Activated T-helper 2 cell treated with anti-CD3 and anti-CD28 coated beads, Interferon-gamma antibody, Interleukin-2, Interleukin-4, amounts not matched to agents 10 μg/mL and 5 μg/mL and 100 μg/mL, durations not matched to agents 14 hours and 24 hours and 36 hours (primary cell): ENCODE measurements at regions not wholly inside any gene's neighbourhood (a gene's known extent, or its start where the extent isn't known, plus 50 kb on each side); places are given as distances from the start of the nearest gene placed in this dataset.

Experiments used
- DNase-seq: peaks from one replicate; pipeline ENCODE4 v3.0.0; 2021; ENCODE audit warnings: low spot score
- H3K27ac Mint-ChIP-seq: one replicate; pipeline ENCODE4 v1.8.0; 2021; ENCODE audit warnings: mixed read lengths
- H3K27me3 Mint-ChIP-seq: one replicate; pipeline ENCODE4 v1.8.0; 2021; ENCODE audit warnings: low read depth, mixed read lengths
- H3K36me3 Mint-ChIP-seq: one replicate; pipeline ENCODE4 v1.8.0; 2021; ENCODE audit warnings: low read depth, mixed read lengths
- H3K4me1 Mint-ChIP-seq: one replicate; pipeline ENCODE4 v1.8.0; 2021; ENCODE audit warnings: low read depth, mixed read lengths
- H3K4me3 Mint-ChIP-seq: one replicate; pipeline ENCODE4 v1.8.0; 2021; ENCODE audit warnings: low read depth, mild to moderate bottlenecking, moderate library complexity, mixed read lengths
- H3K9me3 Mint-ChIP-seq: one replicate; pipeline ENCODE4 v1.8.0; 2021; ENCODE audit warnings: mixed read lengths
- intact Hi-C: fragments of 100-400 bp; cut with micrococcal nuclease; formaldehyde crosslinking; loops from one replicate; pipeline ENCODE4 v1.15.1; 2023

DNA sequence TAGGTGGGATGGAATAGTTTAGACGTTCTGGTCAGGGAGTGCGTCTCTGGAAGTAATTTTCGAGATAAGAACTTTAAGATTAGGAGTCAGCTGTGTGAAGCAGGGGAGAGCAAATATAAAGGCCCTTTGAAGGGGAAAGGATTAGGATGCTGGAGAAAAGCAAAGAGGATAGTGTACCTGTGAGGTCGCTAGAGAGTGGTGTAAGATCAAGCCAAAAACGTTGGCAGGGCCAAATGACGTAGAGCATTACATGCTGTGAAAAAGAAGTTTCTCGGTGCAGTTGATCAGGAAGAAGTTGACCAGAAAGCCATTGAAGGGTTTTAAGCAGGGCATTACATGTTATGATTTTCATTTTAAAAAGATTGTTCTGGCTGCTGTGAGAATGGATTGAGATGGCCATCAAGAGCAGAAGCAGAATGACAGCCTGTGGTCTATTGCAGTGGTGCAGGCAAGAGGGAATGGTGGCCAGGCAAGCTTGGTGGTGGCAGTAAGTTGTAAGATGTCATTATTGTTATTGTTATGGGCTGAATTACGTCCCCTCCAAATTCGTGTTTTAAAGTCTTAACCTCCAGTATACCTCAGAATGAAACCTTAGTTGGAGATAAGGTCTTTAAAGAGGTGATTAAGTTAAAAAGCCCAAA lies 113.6 kb upstream of the KIF26B start:
- no peak overlapping the region for H3K27ac Mint-ChIP-seq
- H3K9me3 Mint-ChIP-seq: no peaks in the 10 kb centered on the region
- H3K27me3 Mint-ChIP-seq: no peaks in the 10 kb centered on the region
- H3K4me3 Mint-ChIP-seq: no peak overlapping the region
- no peak for DNase-seq
- intact Hi-C loops: no loop called here
- H3K36me3 Mint-ChIP-seq: no peaks in the 10 kb centered on the region
- H3K4me1 Mint-ChIP-seq: peaks cover 11% of the 10 kb centered on the region

DNA sequence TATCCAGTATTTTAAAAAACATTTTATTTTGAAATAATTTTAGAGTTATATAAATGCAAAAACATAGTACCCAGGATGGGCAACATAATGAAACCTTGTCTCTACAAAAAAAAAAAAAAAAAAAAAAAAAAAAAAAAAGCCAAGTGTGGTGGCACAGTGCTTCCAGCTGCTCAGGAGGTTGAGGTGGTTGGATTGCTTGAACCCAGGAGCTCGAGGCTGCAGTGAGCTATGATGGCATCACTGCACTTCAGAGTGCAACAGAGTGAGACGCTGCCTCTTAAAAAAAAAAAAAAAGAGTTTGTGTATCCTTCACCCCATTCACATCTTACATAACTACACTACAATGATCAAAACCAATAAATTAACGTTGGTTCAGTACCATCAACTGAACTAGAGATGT lies 115.6 kb upstream of the KIF26B start:
- H3K4me3 Mint-ChIP-seq: no peak overlapping the region
- H3K4me1 Mint-ChIP-seq: peaks cover 6% of the 10 kb centered on the region
- DNase-seq: no peak
- H3K27me3 Mint-ChIP-seq: no peaks in the 10 kb centered on the region
- H3K27ac Mint-ChIP-seq: no peak overlapping the region
- no peaks in the 10 kb centered on the region for H3K36me3 Mint-ChIP-seq
- no peaks in the 10 kb centered on the region for H3K9me3 Mint-ChIP-seq
- intact Hi-C loops: no loop called here

DNA sequence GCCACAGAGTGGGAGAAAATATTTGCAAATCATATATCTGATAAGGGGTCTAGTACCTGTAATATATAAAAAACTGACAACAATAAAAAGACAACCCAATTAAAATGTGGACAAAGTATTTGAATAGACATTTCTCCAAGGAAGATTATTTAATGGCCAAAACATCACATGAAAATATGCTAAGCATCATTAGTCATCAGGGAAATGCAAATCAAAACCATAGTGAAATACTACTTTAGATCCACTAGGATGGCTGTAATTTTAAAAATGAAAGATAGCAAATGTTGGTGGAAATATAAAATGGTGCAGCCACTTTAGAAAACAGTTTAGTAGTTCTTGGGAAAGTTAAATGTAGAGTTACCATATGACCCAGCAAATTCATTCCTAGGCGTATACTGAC lies 118.7 kb upstream of the KIF26B start:
- Mint-ChIP-seq H3K27me3 (peaks cover 3% of the 10 kb centered on the region), H3K36me3 (no peaks in the 10 kb centered on the region), H3K4me3 (no peak overlapping the region), H3K9me3 (no peaks in the 10 kb centered on the region), H3K27ac (no peak overlapping the region), H3K4me1 (no peaks in the 10 kb centered on the region)
- no peak for DNase-seq
- intact Hi-C loops: no loop called here

DNA sequence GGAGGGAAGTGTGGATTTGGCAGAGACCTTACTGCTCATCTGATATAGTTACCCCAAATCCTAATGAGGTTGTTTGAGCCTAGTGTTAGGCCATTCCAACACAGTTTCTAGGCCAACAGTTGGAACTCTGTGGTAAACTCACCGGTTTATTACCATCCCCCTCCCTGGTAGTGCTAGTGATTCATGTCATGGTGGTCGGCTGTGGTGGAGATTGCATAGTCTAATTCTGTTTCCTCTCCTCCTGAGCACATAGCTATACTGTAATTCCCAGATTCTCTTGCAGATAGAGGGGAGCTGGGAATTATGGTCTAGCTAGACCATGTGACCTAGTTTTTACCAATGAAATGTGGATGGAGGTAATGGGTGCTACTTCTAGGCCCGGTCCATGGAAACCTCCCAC lies 123.7 kb upstream of the KIF26B start:
- Mint-ChIP-seq H3K4me1 (peaks cover 1% of the 10 kb centered on the region), H3K27me3 (peaks cover 9% of the 10 kb centered on the region), H3K27ac (no peak overlapping the region), H3K4me3 (no peak overlapping the region), H3K9me3 (no peaks in the 10 kb centered on the region), H3K36me3 (no peaks in the 10 kb centered on the region)
- no peak for DNase-seq
- intact Hi-C loops: no loop called here

DNA sequence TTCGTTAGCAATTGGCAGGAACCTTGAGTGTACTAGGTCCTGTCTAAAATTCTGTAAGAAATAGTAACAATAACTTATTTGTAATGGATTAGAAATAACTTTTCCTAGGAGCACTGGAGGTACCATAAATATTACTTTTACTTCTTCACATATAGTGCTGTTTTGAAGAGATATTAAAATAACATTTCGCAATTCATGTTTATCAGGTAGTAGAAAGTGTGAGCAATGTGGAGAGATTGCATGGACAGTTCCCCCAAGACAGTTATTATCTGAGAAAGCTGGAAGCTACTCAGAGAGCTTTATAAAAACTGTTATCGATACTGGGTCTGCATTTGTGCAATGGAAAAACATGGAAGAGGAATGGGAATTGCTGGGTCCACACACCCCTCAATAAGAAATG lies 128.5 kb upstream of the KIF26B start:
- DNase-seq: no peak
- intact Hi-C loops: no loop called here
- H3K27ac Mint-ChIP-seq: no peak overlapping the region
- peaks cover 9% of the 10 kb centered on the region for H3K27me3 Mint-ChIP-seq
- H3K4me1 Mint-ChIP-seq: peaks cover 1% of the 10 kb centered on the region
- H3K4me3 Mint-ChIP-seq: no peak overlapping the region
- no peaks in the 10 kb centered on the region for H3K36me3 Mint-ChIP-seq
- H3K9me3 Mint-ChIP-seq: no peaks in the 10 kb centered on the region

DNA sequence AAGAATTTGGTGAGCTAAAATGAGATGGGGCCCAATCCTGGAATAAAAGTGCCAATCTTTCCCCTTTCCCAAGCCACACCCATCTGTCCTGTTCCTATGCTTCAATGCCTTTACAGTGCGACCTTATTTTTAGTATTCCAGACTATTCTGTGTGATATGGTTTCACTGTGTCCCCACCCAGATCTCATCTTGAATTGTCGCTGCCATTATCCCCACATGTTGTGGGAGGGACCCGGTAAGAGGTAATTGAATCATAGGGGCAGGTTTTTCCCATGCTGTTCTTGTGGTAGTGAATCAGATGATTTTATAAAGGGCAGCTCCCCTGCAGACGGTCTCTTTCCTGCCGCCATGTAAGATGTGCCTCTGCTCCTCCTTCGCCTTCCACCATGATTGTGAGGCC lies 129.3 kb upstream of the KIF26B start:
- Mint-ChIP-seq H3K4me3 (no peak overlapping the region), H3K27me3 (peaks cover 9% of the 10 kb centered on the region), H3K27ac (no peak overlapping the region), H3K4me1 (peaks cover under 1% of the 10 kb centered on the region), H3K9me3 (no peaks in the 10 kb centered on the region), H3K36me3 (no peaks in the 10 kb centered on the region)
- no peak for DNase-seq
- intact Hi-C loops: no loop called here

DNA sequence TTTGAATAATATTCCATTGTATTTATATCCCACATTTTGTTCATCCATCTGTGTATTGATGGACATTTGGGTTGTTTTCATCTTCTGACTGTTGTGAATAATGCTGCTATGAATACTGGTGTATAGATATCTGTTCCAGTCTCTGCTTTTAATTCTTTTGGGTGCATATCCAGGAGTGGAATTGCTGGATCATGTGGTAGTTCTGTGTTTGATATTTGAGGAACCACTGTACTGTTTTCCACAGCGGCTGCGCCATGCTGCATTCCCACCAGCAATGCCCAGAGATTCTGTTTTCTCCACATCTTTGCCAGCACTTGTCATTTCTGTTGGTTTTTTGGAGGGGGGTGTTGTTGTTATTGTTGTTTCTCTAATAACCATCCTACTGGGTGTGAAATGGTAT lies 131.6 kb upstream of the KIF26B start:
- Mint-ChIP-seq H3K4me3 (no peak overlapping the region), H3K27ac (no peak overlapping the region), H3K4me1 (no peaks in the 10 kb centered on the region), H3K9me3 (no peaks in the 10 kb centered on the region), H3K36me3 (no peaks in the 10 kb centered on the region), H3K27me3 (peaks cover 9% of the 10 kb centered on the region)
- intact Hi-C loops: no loop called here
- no peak for DNase-seq

DNA sequence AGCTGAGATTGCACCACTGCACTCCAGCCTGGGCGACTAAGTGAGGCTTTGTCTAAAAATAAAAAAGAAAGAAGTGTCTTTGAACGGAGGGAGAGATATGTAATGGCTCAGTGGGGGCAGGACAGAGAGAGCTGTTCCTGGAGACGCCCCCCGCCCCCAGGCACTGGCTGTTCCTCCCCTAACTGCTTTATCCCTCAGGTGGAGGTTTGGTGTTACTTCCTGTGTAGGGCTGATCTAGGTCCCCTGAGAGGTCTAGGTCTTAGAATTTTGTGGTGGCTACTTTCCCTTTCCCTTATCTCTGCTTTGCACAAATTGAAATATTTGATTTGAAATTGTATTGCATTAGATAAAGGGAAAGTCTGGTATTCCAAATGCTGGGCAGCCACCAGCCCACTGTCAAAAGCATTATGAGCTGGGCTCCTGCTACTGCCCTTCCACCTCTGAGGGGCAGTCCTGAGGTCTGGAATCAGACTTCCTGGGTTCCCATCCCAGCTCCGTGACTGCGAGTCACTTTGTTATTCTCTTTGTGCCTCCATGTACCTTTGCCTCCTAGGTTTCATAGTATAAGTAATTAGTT lies 134.8 kb upstream of the KIF26B start:
- Mint-ChIP-seq H3K4me3 (no peak overlapping the region), H3K36me3 (no peaks in the 10 kb centered on the region), H3K27me3 (peaks cover 1% of the 10 kb centered on the region), H3K9me3 (no peaks in the 10 kb centered on the region), H3K27ac (no peak overlapping the region), H3K4me1 (no peaks in the 10 kb centered on the region)
- DNase-seq: no peak
- intact Hi-C loops: no loop called here

DNA sequence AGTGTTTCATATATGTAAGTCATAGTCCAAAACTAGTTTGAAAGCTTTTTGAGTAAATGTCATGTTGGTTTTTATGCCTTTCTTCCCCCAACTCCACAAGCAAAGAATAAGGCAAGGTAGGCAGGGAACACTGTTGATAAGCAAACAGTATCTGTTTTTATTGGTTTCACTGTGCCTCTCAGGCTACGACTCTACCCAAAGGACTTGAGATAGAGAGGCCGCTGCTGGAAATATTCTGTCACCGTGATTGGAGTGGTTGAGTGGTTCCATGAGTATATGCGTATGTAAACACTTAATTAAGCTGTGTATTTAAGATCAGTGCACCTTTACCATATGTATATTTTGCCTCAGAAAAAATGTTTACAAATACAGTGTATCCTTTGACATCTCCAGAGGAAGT lies 138.1 kb upstream of the KIF26B start:
- intact Hi-C loops: no loop called here
- H3K27ac Mint-ChIP-seq: no peak overlapping the region
- no peaks in the 10 kb centered on the region for H3K4me1 Mint-ChIP-seq
- peaks cover 3% of the 10 kb centered on the region for H3K27me3 Mint-ChIP-seq
- H3K9me3 Mint-ChIP-seq: no peaks in the 10 kb centered on the region
- no peak for DNase-seq
- no peak overlapping the region for H3K4me3 Mint-ChIP-seq
- no peaks in the 10 kb centered on the region for H3K36me3 Mint-ChIP-seq

DNA sequence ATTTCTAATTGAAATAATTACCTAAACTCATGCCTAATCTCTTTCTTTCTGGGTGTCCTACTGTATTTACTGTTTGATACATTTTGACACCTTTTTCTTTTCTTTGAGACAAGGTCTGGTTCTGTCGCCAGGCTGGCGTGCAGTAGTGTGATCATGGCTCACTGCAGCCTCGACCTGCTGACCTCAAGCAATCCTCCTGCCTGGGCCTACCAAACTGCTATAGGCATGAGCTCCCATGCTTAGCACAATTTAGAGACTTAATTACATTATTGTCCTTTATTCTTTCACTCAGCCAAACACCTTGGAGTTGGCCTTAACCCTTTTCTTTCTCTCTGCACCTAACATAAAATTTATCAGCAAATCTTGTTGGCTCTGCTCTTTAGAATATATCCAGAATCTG lies 139.8 kb upstream of the KIF26B start:
- Mint-ChIP-seq H3K27me3 (peaks cover 3% of the 10 kb centered on the region), H3K4me3 (no peak overlapping the region), H3K36me3 (no peaks in the 10 kb centered on the region), H3K4me1 (no peaks in the 10 kb centered on the region), H3K9me3 (no peaks in the 10 kb centered on the region), H3K27ac (no peak overlapping the region)
- intact Hi-C loops: no loop called here
- DNase-seq: no peak

DNA sequence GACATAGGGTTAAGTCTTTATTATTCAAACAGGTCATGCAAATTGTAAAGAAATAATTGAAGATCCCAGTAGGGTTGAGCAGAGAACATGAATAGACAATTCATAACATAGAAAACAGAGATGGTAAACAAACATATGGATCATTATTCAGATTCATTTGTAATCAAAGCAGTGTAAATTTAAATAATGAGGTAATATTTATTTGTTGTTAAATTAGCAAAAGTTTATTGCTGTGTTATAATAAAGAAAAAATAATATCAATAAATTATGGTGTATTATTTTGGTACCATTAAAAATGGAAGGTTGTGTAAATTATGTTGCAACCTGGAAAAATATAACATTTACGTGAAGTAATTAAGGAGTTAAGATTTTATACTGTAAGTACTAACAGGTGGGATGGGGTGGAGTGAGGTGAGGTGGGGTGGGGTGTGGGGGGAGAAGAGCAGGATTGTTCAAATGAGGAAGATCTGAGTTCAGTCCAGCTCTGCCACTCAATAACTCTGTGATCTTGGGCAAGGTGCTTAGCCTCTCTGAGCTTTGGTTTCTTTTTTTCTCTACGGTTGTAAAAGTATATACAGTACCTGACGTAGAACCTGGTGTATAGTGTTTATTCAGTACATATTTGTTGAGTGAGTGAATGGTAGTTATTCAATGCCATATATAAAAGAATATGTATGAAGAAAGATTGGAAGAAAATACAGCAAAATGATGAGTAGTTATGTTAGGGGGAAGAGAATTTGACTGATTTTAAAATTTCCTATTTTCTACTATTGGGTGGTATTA lies 140.3 kb upstream of the KIF26B start:
- H3K4me1 Mint-ChIP-seq: no peaks in the 10 kb centered on the region
- no peaks in the 10 kb centered on the region for H3K36me3 Mint-ChIP-seq
- no peak overlapping the region for H3K27ac Mint-ChIP-seq
- H3K4me3 Mint-ChIP-seq: no peak overlapping the region
- intact Hi-C loops: no loop called here
- no peaks in the 10 kb centered on the region for H3K9me3 Mint-ChIP-seq
- peaks cover 3% of the 10 kb centered on the region for H3K27me3 Mint-ChIP-seq
- DNase-seq: no peak

DNA sequence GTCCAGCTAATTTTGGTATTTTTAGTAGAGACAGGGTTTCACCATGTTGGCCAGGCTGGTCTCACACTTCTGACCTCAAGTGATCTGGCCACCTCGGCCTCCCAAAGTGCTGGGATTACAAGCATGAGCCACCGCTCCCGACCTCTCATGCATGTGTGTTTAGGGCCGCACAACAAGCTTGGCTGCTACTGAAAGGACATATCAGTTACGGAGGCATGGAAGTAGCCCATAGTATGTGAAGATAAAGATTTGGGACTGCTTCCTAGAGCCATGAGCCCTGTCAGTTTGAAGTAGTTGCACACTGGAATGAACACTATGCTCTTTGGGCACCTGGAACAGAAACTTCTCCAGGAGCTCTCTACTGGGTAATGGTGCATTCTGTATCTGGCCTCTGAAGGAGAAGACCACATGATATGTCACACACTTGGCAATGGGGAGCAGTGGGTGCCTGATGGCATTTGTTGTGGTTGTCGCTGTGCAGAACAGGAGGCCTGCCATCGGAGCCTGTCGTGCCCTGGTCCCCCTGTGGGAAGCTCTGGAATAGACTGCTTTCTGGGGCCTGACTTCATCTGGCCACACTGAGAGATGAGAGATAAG lies 144.7 kb upstream of the KIF26B start:
- Mint-ChIP-seq H3K9me3 (no peaks in the 10 kb centered on the region), H3K27ac (no peak overlapping the region), H3K27me3 (peaks cover 5% of the 10 kb centered on the region), H3K4me3 (no peak overlapping the region), H3K36me3 (no peaks in the 10 kb centered on the region), H3K4me1 (no peaks in the 10 kb centered on the region)
- no peak for DNase-seq
- intact Hi-C loops: no loop called here

DNA sequence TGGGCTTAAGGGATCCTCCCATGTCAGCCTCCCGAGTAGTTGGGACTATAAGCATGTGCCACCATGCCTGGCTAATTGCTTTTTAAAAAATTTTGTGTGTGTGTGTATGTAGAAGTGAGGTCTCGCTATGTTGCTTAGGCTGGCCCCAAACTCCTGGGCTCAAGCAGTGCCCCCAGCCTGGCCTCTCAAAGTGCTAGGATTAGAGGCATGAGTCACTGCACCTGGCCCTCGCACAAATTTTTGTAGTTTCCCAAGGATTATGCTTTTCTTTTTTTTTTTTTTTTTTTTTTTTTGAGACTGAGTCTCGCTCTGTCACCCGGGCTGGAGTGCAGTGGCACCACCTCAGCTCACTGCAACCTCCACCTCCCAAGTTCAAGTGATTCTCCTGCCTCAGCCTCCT lies 144.4 kb upstream of the HNRNPU start:
- no peak for DNase-seq
- no peaks in the 10 kb centered on the region for H3K36me3 Mint-ChIP-seq
- no peak overlapping the region for H3K4me3 Mint-ChIP-seq
- peaks cover 2% of the 10 kb centered on the region for H3K27me3 Mint-ChIP-seq
- intact Hi-C loops: no loop called here
- H3K27ac Mint-ChIP-seq: no peak overlapping the region
- no peaks in the 10 kb centered on the region for H3K4me1 Mint-ChIP-seq
- no peaks in the 10 kb centered on the region for H3K9me3 Mint-ChIP-seq
